GM23248 (cell line): ENCODE measurements at regions not wholly inside any gene's neighbourhood (a gene's known extent, or its start where the extent isn't known, plus 50 kb on each side); places are given as distances from the start of the nearest gene placed in this dataset.

Experiments
- EZH2 ChIP-seq: fragments of 200-600 bp; sonication (generic); IDR thresholded peaks from 2 replicates; pipeline ENCODE4 v1.6.1; 2018; ENCODE audit warnings: antibody characterized with exemption, mild to moderate bottlenecking; ENCODE audit not compliant: insufficient read depth, poor library complexity, severe bottlenecking
- EZH2phosphoT487 ChIP-seq: fragments of 200-600 bp; sonication (generic); IDR thresholded peaks from 2 replicates; pipeline ENCODE4 v1.6.1; 2018; ENCODE audit warnings: antibody characterized with exemption, moderate library complexity, mild to moderate bottlenecking, low read depth; ENCODE audit not compliant: insufficient read depth

DNA sequence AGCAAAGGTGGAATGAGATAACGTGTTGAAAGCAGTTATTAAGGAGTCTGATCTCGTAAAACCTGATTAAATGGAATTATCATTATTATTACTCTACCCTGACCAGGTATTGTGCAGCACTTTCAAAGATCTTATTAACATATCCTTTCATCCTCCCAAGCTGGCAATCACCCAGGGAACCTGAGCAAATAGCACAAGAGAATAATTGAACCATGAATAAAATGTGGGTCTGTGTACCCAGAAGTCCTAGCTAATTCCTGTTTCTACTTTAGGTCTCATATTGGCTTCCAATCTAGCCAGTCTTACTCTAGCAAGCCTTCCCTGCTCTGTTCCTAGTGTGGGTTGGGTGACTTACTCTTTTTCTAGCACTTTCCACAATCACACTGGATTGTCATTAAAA is 162.2 kb upstream of the STK32A start:
- TF ChIP-seq EZH2, result no peak
- TF ChIP-seq EZH2phosphoT487, result no peak
